ENCODE measurements at regions not wholly inside any gene's neighbourhood (a gene's known extent, or its start where the extent isn't known, plus 50 kb on each side); places are given as distances from the start of the nearest gene placed in this dataset.

- no peak overlapping the region for H3K23ac ChIP-seq (ENCODE audit: low read length)
- no peak overlapping the region for H3K56ac ChIP-seq (ENCODE audit: low read length)
- no peaks in the 10 kb centered on the region for H3K4me1 ChIP-seq (ENCODE audit: control insufficient read depth, low read depth, low read length)
- peak; percentile 77 for DNase-seq
- no peaks in the 10 kb centered on the region for H3K79me2 ChIP-seq (ENCODE audit: control insufficient read depth, insufficient read depth, low read length)
- WGBS (ENCODE audit: extremely low coverage, insufficient coverage, low lambda C conversion rate) = no CpG with 5 or more reads among the region's 7 CpGs
- H3K79me1 ChIP-seq (ENCODE audit: low read length) = no peaks in the 10 kb centered on the region
- no peak overlapping the region for H4K8ac ChIP-seq (ENCODE audit: low read depth, low read length)
- H2AK5ac ChIP-seq (ENCODE audit: low read length) = no peak overlapping the region
- no peaks in the 10 kb centered on the region for H3K36me3 ChIP-seq (ENCODE audit: control insufficient read depth, insufficient read depth, low read length)
- H3K4me3 ChIP-seq (ENCODE audit: low read length) = no peak overlapping the region
- no peak overlapping the region for H4K5ac ChIP-seq (ENCODE audit: low read length)
- H3K18ac ChIP-seq (ENCODE audit: low read length) = no peak overlapping the region
- no peak overlapping the region for H3K9ac ChIP-seq (ENCODE audit: low read length)
- H2BK120ac ChIP-seq (ENCODE audit: low read depth, low read length) = no peak overlapping the region
- H3K27ac ChIP-seq (ENCODE audit: low read depth, low read length) = no peak overlapping the region
- H2BK5ac ChIP-seq (ENCODE audit: low read length) = no peak overlapping the region
- H3K4me2 ChIP-seq (ENCODE audit: low read length) = no peak overlapping the region
- H2BK15ac ChIP-seq (replicated peaks; ENCODE audit: low read depth) = no peak overlapping the region
- H3K27me3 ChIP-seq (ENCODE audit: insufficient read depth, low read length, poor library complexity) = no peaks in the 10 kb centered on the region
- no peak overlapping the region for H3K4ac ChIP-seq (ENCODE audit: low read depth, low read length)
Observed at GRCh38 chr15:93454788-93455187, 365.8 kb upstream of the RGMA start.

- DNase-seq = no peak
- Histone ChIP-seq H3K79me1 (ENCODE audit: low read length) (no peaks in the 10 kb centered on the region), H3K36me3 (ENCODE audit: control insufficient read depth, insufficient read depth, low read length) (no peaks in the 10 kb centered on the region), H3K4me1 (ENCODE audit: control insufficient read depth, low read depth, low read length) (no peaks in the 10 kb centered on the region), H3K27ac (ENCODE audit: low read depth, low read length) (no peak overlapping the region), H3K23ac (ENCODE audit: low read length) (no peak overlapping the region), H3K4me2 (ENCODE audit: low read length) (no peak overlapping the region), H3K56ac (ENCODE audit: low read length) (no peak overlapping the region), H4K5ac (ENCODE audit: low read length) (no peak overlapping the region), H3K4ac (ENCODE audit: low read depth, low read length) (no peak overlapping the region), H3K4me3 (ENCODE audit: low read length) (no peak overlapping the region), H3K9ac (ENCODE audit: low read length) (no peak overlapping the region), H3K18ac (ENCODE audit: low read length) (no peak overlapping the region), H3K27me3 (ENCODE audit: insufficient read depth, low read length, poor library complexity) (no peaks in the 10 kb centered on the region), H4K8ac (ENCODE audit: low read depth, low read length) (no peak overlapping the region), H2BK15ac (replicated peaks; ENCODE audit: low read depth) (no peak overlapping the region), H2BK120ac (ENCODE audit: low read depth, low read length) (no peak overlapping the region), H2BK5ac (ENCODE audit: low read length) (no peak overlapping the region), H2AK5ac (ENCODE audit: low read length) (no peak overlapping the region), H3K79me2 (ENCODE audit: control insufficient read depth, insufficient read depth, low read length) (no peaks in the 10 kb centered on the region)
Observed at GRCh38 chr15:93452537-93453211, 363.7 kb upstream of the RGMA start.

GRCh38 chr15:93451822-93452221, 362.8 kb upstream of the RGMA start:
- Histone ChIP-seq H3K23ac (ENCODE audit: low read length) (no peak overlapping the region), H3K79me1 (ENCODE audit: low read length) (no peaks in the 10 kb centered on the region), H4K8ac (ENCODE audit: low read depth, low read length) (no peak overlapping the region), H3K4me1 (ENCODE audit: control insufficient read depth, low read depth, low read length) (no peaks in the 10 kb centered on the region), H3K27ac (ENCODE audit: low read depth, low read length) (no peak overlapping the region), H3K27me3 (ENCODE audit: insufficient read depth, low read length, poor library complexity) (no peaks in the 10 kb centered on the region), H2AK5ac (ENCODE audit: low read length) (no peak overlapping the region), H3K18ac (ENCODE audit: low read length) (no peak overlapping the region), H3K79me2 (ENCODE audit: control insufficient read depth, insufficient read depth, low read length) (no peaks in the 10 kb centered on the region), H3K4me2 (ENCODE audit: low read length) (no peak overlapping the region), H2BK120ac (ENCODE audit: low read depth, low read length) (no peak overlapping the region), H2BK15ac (replicated peaks; ENCODE audit: low read depth) (no peak overlapping the region), H3K36me3 (ENCODE audit: control insufficient read depth, insufficient read depth, low read length) (no peaks in the 10 kb centered on the region), H3K4ac (ENCODE audit: low read depth, low read length) (no peak overlapping the region), H4K5ac (ENCODE audit: low read length) (no peak overlapping the region), H3K56ac (ENCODE audit: low read length) (no peak overlapping the region), H3K4me3 (ENCODE audit: low read length) (no peak overlapping the region), H3K9ac (ENCODE audit: low read length) (no peak overlapping the region), H2BK5ac (ENCODE audit: low read length) (no peak overlapping the region)
- DNase-seq = no peak
- WGBS (ENCODE audit: extremely low coverage, insufficient coverage, low lambda C conversion rate) = no CpG with 5 or more reads among the region's 2 CpGs

- no peak overlapping the region for H3K4me2 ChIP-seq (ENCODE audit: low read length)
- no peak overlapping the region for H2BK5ac ChIP-seq (ENCODE audit: low read length)
- no peak overlapping the region for H3K9ac ChIP-seq (ENCODE audit: low read length)
- DNase-seq = no peak
- H2BK15ac ChIP-seq (replicated peaks; ENCODE audit: low read depth) = no peak overlapping the region
- no peak overlapping the region for H3K23ac ChIP-seq (ENCODE audit: low read length)
- no CpG with 5 or more reads among the region's 6 CpGs for WGBS (ENCODE audit: extremely low coverage, insufficient coverage, low lambda C conversion rate)
- no peaks in the 10 kb centered on the region for H3K4me1 ChIP-seq (ENCODE audit: control insufficient read depth, low read depth, low read length)
- no peak overlapping the region for H2BK120ac ChIP-seq (ENCODE audit: low read depth, low read length)
- H3K4me3 ChIP-seq (ENCODE audit: low read length) = no peak overlapping the region
- H3K36me3 ChIP-seq (ENCODE audit: control insufficient read depth, insufficient read depth, low read length) = no peaks in the 10 kb centered on the region
- no peak overlapping the region for H2AK5ac ChIP-seq (ENCODE audit: low read length)
- H4K5ac ChIP-seq (ENCODE audit: low read length) = no peak overlapping the region
- no peak overlapping the region for H3K56ac ChIP-seq (ENCODE audit: low read length)
- no peaks in the 10 kb centered on the region for H3K79me2 ChIP-seq (ENCODE audit: control insufficient read depth, insufficient read depth, low read length)
- no peak overlapping the region for H3K4ac ChIP-seq (ENCODE audit: low read depth, low read length)
- no peak overlapping the region for H3K27ac ChIP-seq (ENCODE audit: low read depth, low read length)
- H3K79me1 ChIP-seq (ENCODE audit: low read length) = no peaks in the 10 kb centered on the region
- no peak overlapping the region for H3K18ac ChIP-seq (ENCODE audit: low read length)
- no peaks in the 10 kb centered on the region for H3K27me3 ChIP-seq (ENCODE audit: insufficient read depth, low read length, poor library complexity)
- no peak overlapping the region for H4K8ac ChIP-seq (ENCODE audit: low read depth, low read length)
Observed at GRCh38 chr15:93451265-93451664, 362.3 kb upstream of the RGMA start.

GRCh38 chr15:93449798-93450197, 360.8 kb upstream of the RGMA start:
- H2BK5ac ChIP-seq (ENCODE audit: low read length) = no peak overlapping the region
- H3K9ac ChIP-seq (ENCODE audit: low read length) = no peak overlapping the region
- H3K79me1 ChIP-seq (ENCODE audit: low read length) = no peaks in the 10 kb centered on the region
- H3K4me2 ChIP-seq (ENCODE audit: low read length) = no peak overlapping the region
- no peak overlapping the region for H3K56ac ChIP-seq (ENCODE audit: low read length)
- no peaks in the 10 kb centered on the region for H3K4me1 ChIP-seq (ENCODE audit: control insufficient read depth, low read depth, low read length)
- H2BK15ac ChIP-seq (replicated peaks; ENCODE audit: low read depth) = no peak overlapping the region
- H3K79me2 ChIP-seq (ENCODE audit: control insufficient read depth, insufficient read depth, low read length) = no peaks in the 10 kb centered on the region
- no peak overlapping the region for H4K8ac ChIP-seq (ENCODE audit: low read depth, low read length)
- H3K27ac ChIP-seq (ENCODE audit: low read depth, low read length) = no peak overlapping the region
- DNase-seq = no peak
- H2BK120ac ChIP-seq (ENCODE audit: low read depth, low read length) = no peak overlapping the region
- no peak overlapping the region for H3K4ac ChIP-seq (ENCODE audit: low read depth, low read length)
- H3K18ac ChIP-seq (ENCODE audit: low read length) = no peak overlapping the region
- WGBS (ENCODE audit: extremely low coverage, insufficient coverage, low lambda C conversion rate) = no CpG with 5 or more reads among the region's 2 CpGs
- H4K5ac ChIP-seq (ENCODE audit: low read length) = no peak overlapping the region
- H3K27me3 ChIP-seq (ENCODE audit: insufficient read depth, low read length, poor library complexity) = no peaks in the 10 kb centered on the region
- H3K4me3 ChIP-seq (ENCODE audit: low read length) = no peak overlapping the region
- H3K23ac ChIP-seq (ENCODE audit: low read length) = no peak overlapping the region
- no peaks in the 10 kb centered on the region for H3K36me3 ChIP-seq (ENCODE audit: control insufficient read depth, insufficient read depth, low read length)
- H2AK5ac ChIP-seq (ENCODE audit: low read length) = no peak overlapping the region

GRCh38 chr15:93438310-93438709, 349.3 kb upstream of the RGMA start:
- H4K5ac ChIP-seq (ENCODE audit: low read length) = no peak overlapping the region
- H3K36me3 ChIP-seq (ENCODE audit: control insufficient read depth, insufficient read depth, low read length) = no peaks in the 10 kb centered on the region
- no peak overlapping the region for H3K56ac ChIP-seq (ENCODE audit: low read length)
- no peak overlapping the region for H3K27ac ChIP-seq (ENCODE audit: low read depth, low read length)
- no peak overlapping the region for H2BK5ac ChIP-seq (ENCODE audit: low read length)
- H3K79me1 ChIP-seq (ENCODE audit: low read length) = no peaks in the 10 kb centered on the region
- no peak overlapping the region for H2BK15ac ChIP-seq (replicated peaks; ENCODE audit: low read depth)
- no peak overlapping the region for H3K23ac ChIP-seq (ENCODE audit: low read length)
- no peak overlapping the region for H3K4me3 ChIP-seq (ENCODE audit: low read length)
- no peak overlapping the region for H2AK5ac ChIP-seq (ENCODE audit: low read length)
- H3K79me2 ChIP-seq (ENCODE audit: control insufficient read depth, insufficient read depth, low read length) = no peaks in the 10 kb centered on the region
- no peaks in the 10 kb centered on the region for H3K4me1 ChIP-seq (ENCODE audit: control insufficient read depth, low read depth, low read length)
- peak; percentile 33 for DNase-seq
- no CpG with 5 or more reads among the region's 4 CpGs for WGBS (ENCODE audit: extremely low coverage, insufficient coverage, low lambda C conversion rate)
- no peak overlapping the region for H3K9ac ChIP-seq (ENCODE audit: low read length)
- no peaks in the 10 kb centered on the region for H3K27me3 ChIP-seq (ENCODE audit: insufficient read depth, low read length, poor library complexity)
- H2BK120ac ChIP-seq (ENCODE audit: low read depth, low read length) = no peak overlapping the region
- no peak overlapping the region for H3K18ac ChIP-seq (ENCODE audit: low read length)
- no peak overlapping the region for H4K8ac ChIP-seq (ENCODE audit: low read depth, low read length)
- no peak overlapping the region for H3K4me2 ChIP-seq (ENCODE audit: low read length)
- no peak overlapping the region for H3K4ac ChIP-seq (ENCODE audit: low read depth, low read length)
